ENCODE measurements at regions not wholly inside any gene's neighbourhood (a gene's known extent, or its start where the extent isn't known, plus 50 kb on each side); places are given as distances from the start of the nearest gene placed in this dataset.

- no peak for TF ChIP-seq USF2 (IDR thresholded peaks at IDR 0.05)
- TF ChIP-seq CTCF (IDR thresholded peaks at IDR 0.05): no peak
- TF ChIP-seq NFE2L2 (conservative IDR thresholded peaks at IDR 0.05; ENCODE audit: low read length): no peak
- TF ChIP-seq JUN (IDR thresholded peaks at IDR 0.05): no peak
- TF ChIP-seq TP53 (CRISPR knock-in tag; IDR thresholded peaks at IDR 0.05): no peak
- TF ChIP-seq MAX (IDR thresholded peaks at IDR 0.05): no peak
- TF ChIP-seq EP300 (IDR thresholded peaks at IDR 0.05): no peak
- TF ChIP-seq EHMT2 (IDR thresholded peaks at IDR 0.05; ENCODE audit: low read depth): no peak
- TF ChIP-seq CBX2 (IDR thresholded peaks at IDR 0.05; ENCODE audit: borderline replicate concordance, low read depth): no peak
These were observed 98.8 kb downstream of the MAGEC1 start for GRCh38 chrX:142002471-142002870.

Measured in A549 (cell line).